Activated CD4-positive, alpha-beta T cell treated with anti-CD3 and anti-CD28 coated beads, Interleukin-2, amount 50 U/mL, for 4 hours (primary cell): ENCODE measurements at regions not wholly inside any gene's neighbourhood (a gene's known extent, or its start where the extent isn't known, plus 50 kb on each side); places are given as distances from the start of the nearest gene placed in this dataset.

ENCODE experiments used
- DNase-seq, 2 experiments: peaks; one replicate each; pipeline ENCODE4 v3.0.0-alpha.2; 2020

- DNase-seq: no peak
These were observed 180.3 kb upstream of the GRB10 start for GRCh38 chr7:50962962-50963374.

- no peak for DNase-seq
These were observed 179.7 kb upstream of the GRB10 start for GRCh38 chr7:50962281-50962883.

- no peak for DNase-seq
These were observed 178.1 kb upstream of the GRB10 start for GRCh38 chr7:50960621-50961310.

GRCh38 chr7:50959991-50960390 is 177.3 kb upstream of the GRB10 start:
- no peak for DNase-seq

GRCh38 chr7:50959560-50959959 is 176.9 kb upstream of the GRB10 start:
- DNase-seq: no peak

- no peak for DNase-seq
These were observed 175.2 kb upstream of the GRB10 start for GRCh38 chr7:50957855-50958254.

GRCh38 chr7:50957431-50957830 is 174.7 kb upstream of the GRB10 start:
- DNase-seq: no peak

- no peak for DNase-seq
These were observed 173.9 kb upstream of the GRB10 start for GRCh38 chr7:50956522-50957155.

- DNase-seq: no peak
These were observed 172.0 kb upstream of the GRB10 start for GRCh38 chr7:50954716-50955115.

- no peak for DNase-seq
These were observed 171.5 kb upstream of the GRB10 start for GRCh38 chr7:50954245-50954644.

- DNase-seq: no peak
These were observed 171.1 kb upstream of the GRB10 start for GRCh38 chr7:50953820-50954219.

GRCh38 chr7:50953303-50953702 is 170.6 kb upstream of the GRB10 start:
- DNase-seq: no peak

GRCh38 chr7:50952544-50952943 is 169.8 kb upstream of the GRB10 start:
- DNase-seq: no peak

GRCh38 chr7:50952120-50952519 is 169.4 kb upstream of the GRB10 start:
- DNase-seq: no peak

- no peak for DNase-seq
These were observed 160.8 kb upstream of the GRB10 start for GRCh38 chr7:50943482-50943881.

- DNase-seq: no peak
These were observed 158.8 kb upstream of the GRB10 start for GRCh38 chr7:50941525-50941924.

- no peak for DNase-seq
These were observed 157.9 kb upstream of the GRB10 start for GRCh38 chr7:50940621-50941020.

- DNase-seq: no peak
These were observed 156.3 kb upstream of the GRB10 start for GRCh38 chr7:50939021-50939420.

- no peak for DNase-seq
These were observed 155.0 kb upstream of the GRB10 start for GRCh38 chr7:50937727-50938126.

GRCh38 chr7:50926049-50926448 is 143.4 kb upstream of the GRB10 start:
- no peak for DNase-seq

GRCh38 chr7:50923476-50923875 is 140.8 kb upstream of the GRB10 start:
- DNase-seq: no peak

GRCh38 chr7:50921114-50921813 is 138.6 kb upstream of the GRB10 start:
- DNase-seq: peak; percentile 29 to 37

- no peak for DNase-seq
These were observed 137.4 kb upstream of the GRB10 start for GRCh38 chr7:50920031-50920635.
